SU-DHL-6 (cell line): ENCODE measurements at regions not wholly inside any gene's neighbourhood (a gene's known extent, or its start where the extent isn't known, plus 50 kb on each side); places are given as distances from the start of the nearest gene placed in this dataset.
"Not testable (repeated sequence)": the region's sequence is repeated elsewhere in the genome, so short reads cannot be mapped to it uniquely, and the experiment has no call there.

Experiments
- H2AFZ ChIP-seq: fragments of 200-600 bp; sonication (generic); 2 replicates; pipeline ENCODE4 v1.6.1; 2014; ENCODE audit warnings: low read depth, mild to moderate bottlenecking, moderate library complexity, mixed read lengths, antibody characterized with exemption, low read length; ENCODE audit not compliant: severe bottlenecking
- H3F3A ChIP-seq: fragments of 200-600 bp; shearing (Covaris generic); 2 replicates; pipeline ENCODE4 v1.6.0; 2016; ENCODE audit warnings: antibody characterized with exemption, mild to moderate bottlenecking; ENCODE audit not compliant: insufficient read depth
- H3K27ac ChIP-seq: fragments of 200-600 bp; sonication (generic); 2 replicates; pipeline ENCODE4 v1.5.1; 2016; ENCODE audit warnings: low read depth, mild to moderate bottlenecking, low read length, moderate library complexity, mixed read lengths
- H3K27me3 ChIP-seq: fragments of 200-600 bp; sonication (generic), shearing (Covaris generic); 2 replicates; pipeline ENCODE4 v1.6.0; 2014; ENCODE audit warnings: mild to moderate bottlenecking, low read length
- H3K36me3 ChIP-seq: fragments of 200-600 bp; sonication (generic); 2 replicates; pipeline ENCODE4 v1.6.1; 2014; ENCODE audit warnings: mild to moderate bottlenecking, low read length, mixed read lengths
- H3K4me2 ChIP-seq: fragments of 300-600, 200-600 bp; shearing (Covaris generic), sonication (generic); 2 replicates; pipeline ENCODE4 v1.6.0; 2014; ENCODE audit warnings: low read length, low read depth, mild to moderate bottlenecking; ENCODE audit not compliant: poor library complexity, severe bottlenecking
- H3K4me3 ChIP-seq: fragments of 200-600 bp; sonication (generic); 2 replicates; pipeline ENCODE4 v1.5.1; 2014; ENCODE audit warnings: antibody characterized with exemption, low read length, mild to moderate bottlenecking, mixed read lengths; ENCODE audit not compliant: insufficient read depth, poor library complexity, severe bottlenecking
- H3K79me2 ChIP-seq: fragments of 200-600 bp; sonication (generic); 2 replicates; pipeline ENCODE4 v1.6.1; 2014; ENCODE audit warnings: mild to moderate bottlenecking, low read length, moderate library complexity; ENCODE audit not compliant: insufficient read depth
- H3K9ac ChIP-seq: fragments of 200-600 bp; sonication (generic); 2 replicates; pipeline ENCODE4 v1.7.0; 2014; ENCODE audit warnings: mild to moderate bottlenecking, low read length
- H3K9me2 ChIP-seq: fragments of 200-600 bp; sonication (generic); replicated peaks from 2 replicates; pipeline ENCODE4 v1.6.1; 2014; ENCODE audit warnings: low read length; ENCODE audit not compliant: insufficient read depth
- H3K9me3 ChIP-seq: fragments of 200-600 bp; sonication (generic); 2 replicates; pipeline ENCODE4 v1.6.1; 2014; ENCODE audit warnings: low read length, mixed read lengths; ENCODE audit not compliant: insufficient read depth
- H4K20me1 ChIP-seq: fragments of 200-600 bp; sonication (generic); 2 replicates; pipeline ENCODE4 v1.6.1; 2014; ENCODE audit warnings: low read depth, mild to moderate bottlenecking, antibody characterized with exemption, low read length, moderate library complexity, mixed read lengths
- CTCF ChIP-seq: fragments of 200-600 bp; sonication (generic); IDR thresholded peaks from one replicate; pipeline ENCODE4 v1.5.1; 2017; ENCODE audit warnings: antibody characterized with exemption, mild to moderate bottlenecking, low read length, moderate library complexity; ENCODE audit not compliant: insufficient read depth, poor library complexity, severe bottlenecking
- EZH2phosphoT487 ChIP-seq: fragments of 200-600 bp; sonication (generic), shearing (Covaris generic); conservative IDR thresholded peaks from 2 replicates; pipeline ENCODE4 v1.6.1; 2018; ENCODE audit warnings: mild to moderate bottlenecking, antibody characterized with exemption, low read length, moderate library complexity, mixed read lengths

GRCh38 chr3:75372964-75373363 is 291.2 kb upstream of the FRG2C start:
- not testable (repeated sequence) for H3K79me2 ChIP-seq, H3K36me3 ChIP-seq, H3F3A ChIP-seq, H3K27ac ChIP-seq, H3K9me3 ChIP-seq, H3K9me2 ChIP-seq, H3K27me3 ChIP-seq, H4K20me1 ChIP-seq, H3K4me2 ChIP-seq, H2AFZ ChIP-seq, H3K9ac ChIP-seq, H3K4me3 ChIP-seq

GRCh38 chr3:75379840-75380239 is 284.3 kb upstream of the FRG2C start:
- not testable (repeated sequence) for H3K79me2 ChIP-seq, H3K36me3 ChIP-seq, H3K27me3 ChIP-seq, H4K20me1 ChIP-seq, H3K4me3 ChIP-seq, H2AFZ ChIP-seq, H3K4me2 ChIP-seq, H3K9ac ChIP-seq, H3K27ac ChIP-seq, H3F3A ChIP-seq, H3K9me3 ChIP-seq, H3K9me2 ChIP-seq

GRCh38 chr3:75380276-75380771 is 283.8 kb upstream of the FRG2C start:
- no peaks in the 10 kb centered on the region for H3K9me3 ChIP-seq
- no peaks in the 10 kb centered on the region for H3K27me3 ChIP-seq
- H3K36me3 ChIP-seq = no peaks in the 10 kb centered on the region
- TF ChIP-seq EZH2phosphoT487 (no peak), CTCF (no peak)
- H3F3A ChIP-seq = no peaks in the 10 kb centered on the region
- H3K79me2 ChIP-seq = no peaks in the 10 kb centered on the region
- no peaks in the 10 kb centered on the region for H4K20me1 ChIP-seq
- H3K9ac ChIP-seq = no peak overlapping the region
- H3K27ac ChIP-seq = no peak overlapping the region
- no peak overlapping the region for H3K4me2 ChIP-seq
- H2AFZ ChIP-seq = no peak overlapping the region
- H3K9me2 ChIP-seq = no peaks in the 10 kb centered on the region
- H3K4me3 ChIP-seq = no peak overlapping the region

- not testable (repeated sequence) for H4K20me1 ChIP-seq, H3K9me3 ChIP-seq, H3K27me3 ChIP-seq, H3K9ac ChIP-seq, H3K4me3 ChIP-seq, H3K9me2 ChIP-seq, H2AFZ ChIP-seq, H3K36me3 ChIP-seq, H3K79me2 ChIP-seq, H3K4me2 ChIP-seq, H3K27ac ChIP-seq, H3F3A ChIP-seq
These were observed 280.1 kb upstream of the FRG2C start for GRCh38 chr3:75384016-75384415.

GRCh38 chr3:75388486-75389124 is 275.5 kb upstream of the FRG2C start:
- H3K36me3 ChIP-seq, H2AFZ ChIP-seq, H3K4me3 ChIP-seq, H3K9me3 ChIP-seq, H3K27me3 ChIP-seq, H3K9ac ChIP-seq, H3K79me2 ChIP-seq, H3F3A ChIP-seq, H4K20me1 ChIP-seq, H3K4me2 ChIP-seq, H3K9me2 ChIP-seq, H3K27ac ChIP-seq: not testable (repeated sequence)

- H3K27ac ChIP-seq, H4K20me1 ChIP-seq, H3K4me3 ChIP-seq, H3K4me2 ChIP-seq, H2AFZ ChIP-seq, H3K79me2 ChIP-seq, H3K9ac ChIP-seq, H3K9me3 ChIP-seq, H3F3A ChIP-seq, H3K36me3 ChIP-seq, H3K9me2 ChIP-seq, H3K27me3 ChIP-seq: not testable (repeated sequence)
These were observed 270.8 kb upstream of the FRG2C start for GRCh38 chr3:75393288-75393694.

- not testable (repeated sequence) for H3K27ac ChIP-seq, H3K4me2 ChIP-seq, H3K4me3 ChIP-seq, H2AFZ ChIP-seq, H3K27me3 ChIP-seq, H3K9ac ChIP-seq, H3K9me3 ChIP-seq, H3F3A ChIP-seq, H4K20me1 ChIP-seq, H3K36me3 ChIP-seq, H3K79me2 ChIP-seq, H3K9me2 ChIP-seq
These were observed 270.0 kb upstream of the FRG2C start for GRCh38 chr3:75394102-75394501.
